GM18868 (cell line): ENCODE measurements at regions not wholly inside any gene's neighbourhood (a gene's known extent, or its start where the extent isn't known, plus 50 kb on each side); places are given as distances from the start of the nearest gene placed in this dataset.
"Not testable (repeated sequence)": the region's sequence is repeated elsewhere in the genome, so short reads cannot be mapped to it uniquely, and the experiment has no call there.

Source experiments
- ATAC-seq: cut with Tn5 transposase; IDR thresholded peaks from one replicate; pipeline ENCODE4 v1.9.1; 2021; ENCODE audit warnings: mild to moderate bottlenecking, moderate library complexity; ENCODE audit not compliant: unreplicated experiment

DNA sequence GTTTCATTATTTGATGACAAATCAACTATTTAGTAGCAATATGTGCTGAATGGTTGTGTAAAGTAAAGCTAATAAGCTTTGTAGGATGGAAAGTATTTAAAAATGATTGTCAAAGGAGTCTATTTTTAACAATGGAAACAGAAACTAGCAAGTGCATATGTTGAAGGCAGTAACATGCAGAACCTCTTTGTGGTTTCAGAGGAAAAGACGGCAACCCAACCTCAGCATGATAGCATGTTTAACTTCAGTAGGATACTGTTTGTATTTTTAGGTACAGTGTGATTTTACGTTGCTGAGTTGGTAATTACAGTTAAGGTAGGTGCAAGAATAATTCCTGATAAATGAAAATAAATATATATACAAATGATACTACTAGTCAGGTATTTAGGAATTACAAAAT, 545.4 kb downstream of the CDY1 start:
- ATAC-seq = not testable (repeated sequence)

DNA sequence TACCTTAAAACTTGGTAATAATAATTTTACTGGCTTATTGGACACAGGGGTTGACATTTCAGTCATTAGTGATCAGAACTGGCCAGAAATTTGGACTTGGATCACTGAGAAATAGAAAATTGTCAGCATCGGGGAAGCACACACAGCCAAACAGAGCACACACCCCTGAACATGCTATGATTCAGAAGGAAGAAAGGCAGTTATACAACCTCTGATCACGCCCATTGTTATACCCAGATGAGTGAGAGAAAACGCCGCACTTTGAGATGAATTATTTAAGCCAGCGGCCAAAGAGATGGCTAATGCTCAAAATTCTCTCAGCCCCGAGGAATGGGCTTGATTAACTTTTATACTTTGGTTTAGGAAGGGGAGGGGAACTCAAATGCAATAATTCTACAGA, 557.4 kb downstream of the CDY1 start:
- ATAC-seq = not testable (repeated sequence)

DNA sequence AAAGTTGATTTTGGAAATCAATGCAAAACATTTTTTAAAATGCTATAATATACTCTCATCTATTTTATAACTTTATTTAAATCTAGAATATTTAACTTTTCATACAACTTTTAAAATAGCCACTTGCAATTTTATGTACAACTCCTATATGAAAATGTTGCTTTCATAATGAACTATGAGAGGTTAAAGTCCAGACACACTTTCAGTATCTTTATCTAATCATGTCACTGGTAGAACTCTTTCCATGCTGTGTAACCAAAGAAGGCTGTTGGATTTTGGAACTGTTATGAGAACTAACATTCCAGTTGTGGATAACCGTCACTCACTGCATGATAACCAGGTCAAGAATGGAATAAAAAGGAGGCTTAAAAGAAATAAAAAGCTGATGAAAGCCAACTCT, 603.1 kb downstream of the CDY1 start:
- ATAC-seq = not testable (repeated sequence)

DNA sequence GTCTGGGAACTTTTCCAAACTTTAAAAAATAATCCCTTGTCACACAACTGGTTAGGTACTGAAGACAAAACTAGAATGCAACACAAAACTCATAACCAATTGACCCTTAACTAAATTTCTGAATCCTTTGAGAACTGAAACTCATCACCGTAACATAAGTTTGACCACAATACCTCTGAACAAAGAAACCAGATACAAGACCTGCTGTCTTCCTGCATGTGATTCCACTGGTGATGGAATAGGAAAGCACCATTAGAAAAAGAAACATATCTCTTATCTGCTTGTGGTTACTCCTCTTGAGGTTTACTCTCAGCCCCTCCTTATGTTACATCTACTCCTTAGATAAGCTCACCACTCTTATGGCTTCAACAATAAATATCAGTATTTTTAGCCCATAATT, 603.6 kb downstream of the CDY1 start:
- ATAC-seq = peak; percentile 94

- ATAC-seq = peak; percentile 54
These were observed 619.0 kb downstream of the CDY1 start for GRCh38 chrY:26240944-26241343.

DNA sequence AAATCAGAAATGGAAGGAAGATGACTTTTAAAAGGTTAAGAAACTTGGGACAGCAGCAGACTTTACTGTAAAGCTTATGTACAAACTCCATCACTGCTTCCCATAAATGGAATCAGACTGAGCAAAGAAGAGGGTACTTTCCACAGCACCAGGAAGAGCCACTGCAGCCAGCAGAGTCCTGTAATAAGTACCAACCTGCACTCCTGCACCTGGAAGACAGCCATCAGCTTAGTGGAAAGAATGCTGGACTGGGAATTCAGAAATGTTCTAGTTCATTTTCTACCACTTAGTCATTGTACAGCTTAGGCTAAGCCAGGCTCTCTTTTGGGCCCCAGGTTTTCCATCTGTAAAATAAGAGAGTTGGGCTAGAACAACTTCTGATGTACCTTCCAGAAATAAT, 632.3 kb downstream of the CDY1 start:
- not testable (repeated sequence) for ATAC-seq

GRCh38 chrY:26265449-26265848, 643.5 kb downstream of the CDY1 start:
- ATAC-seq = not testable (repeated sequence)

DNA sequence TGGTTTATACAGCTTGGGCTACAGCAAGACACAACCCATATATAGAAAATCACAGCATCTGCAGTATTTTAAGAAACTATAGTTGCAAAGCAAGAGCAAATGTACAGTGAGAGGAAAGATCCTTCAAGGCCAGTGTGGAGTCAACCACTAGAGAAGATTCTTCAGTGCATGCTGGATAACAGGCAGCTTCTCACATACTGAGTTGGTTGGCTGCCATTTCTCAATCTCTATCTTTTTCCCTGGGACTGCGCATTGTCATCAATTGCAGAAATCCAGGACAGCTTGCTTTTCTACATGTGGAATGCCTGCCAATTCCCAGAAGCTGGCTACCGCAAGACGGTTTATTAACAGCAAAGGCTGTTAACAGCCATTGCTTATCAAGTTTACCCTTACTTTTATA, 646.5 kb downstream of the CDY1 start:
- not testable (repeated sequence) for ATAC-seq

DNA sequence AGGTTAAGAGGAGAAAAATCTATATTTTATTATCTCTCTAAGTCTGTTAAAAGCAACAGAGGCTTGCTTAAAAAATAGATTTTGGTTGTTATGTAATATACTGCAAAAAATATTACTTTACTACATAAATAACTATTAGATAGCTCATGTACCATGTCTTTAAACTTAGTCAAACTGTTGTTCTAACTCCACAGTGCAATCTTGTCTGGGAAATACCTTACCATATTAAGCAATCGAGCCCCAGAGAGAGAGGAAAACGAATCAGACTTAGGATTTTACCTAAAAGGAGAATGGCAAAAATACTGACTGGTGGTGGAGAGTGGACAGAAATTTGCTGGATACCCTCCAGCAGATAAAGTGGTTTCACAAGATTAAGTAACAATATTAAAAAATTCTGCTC, 647.0 kb downstream of the CDY1 start:
- not testable (repeated sequence) for ATAC-seq

- not testable (repeated sequence) for ATAC-seq
These were observed 651.2 kb downstream of the CDY1 start for GRCh38 chrY:26273089-26273488.

DNA sequence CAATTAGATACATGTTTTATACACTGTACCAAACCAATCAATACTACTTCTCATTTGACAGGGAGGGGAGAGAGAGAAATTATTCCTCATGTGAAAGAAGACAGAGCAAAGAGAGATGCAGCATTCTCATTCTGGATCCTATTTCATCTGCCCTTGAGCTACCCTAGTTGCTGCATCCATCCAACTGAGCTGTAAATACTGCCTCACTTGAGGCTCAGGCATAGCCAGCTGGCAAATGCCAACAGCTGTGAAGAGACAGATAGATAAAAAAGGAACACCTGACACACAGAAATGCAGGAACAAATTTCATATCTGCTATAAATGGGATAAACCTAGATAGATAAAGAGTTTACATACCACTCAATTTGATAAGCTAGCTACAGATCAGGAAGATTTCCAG, 684.1 kb downstream of the CDY1 start:
- ATAC-seq = not testable (repeated sequence)

DNA sequence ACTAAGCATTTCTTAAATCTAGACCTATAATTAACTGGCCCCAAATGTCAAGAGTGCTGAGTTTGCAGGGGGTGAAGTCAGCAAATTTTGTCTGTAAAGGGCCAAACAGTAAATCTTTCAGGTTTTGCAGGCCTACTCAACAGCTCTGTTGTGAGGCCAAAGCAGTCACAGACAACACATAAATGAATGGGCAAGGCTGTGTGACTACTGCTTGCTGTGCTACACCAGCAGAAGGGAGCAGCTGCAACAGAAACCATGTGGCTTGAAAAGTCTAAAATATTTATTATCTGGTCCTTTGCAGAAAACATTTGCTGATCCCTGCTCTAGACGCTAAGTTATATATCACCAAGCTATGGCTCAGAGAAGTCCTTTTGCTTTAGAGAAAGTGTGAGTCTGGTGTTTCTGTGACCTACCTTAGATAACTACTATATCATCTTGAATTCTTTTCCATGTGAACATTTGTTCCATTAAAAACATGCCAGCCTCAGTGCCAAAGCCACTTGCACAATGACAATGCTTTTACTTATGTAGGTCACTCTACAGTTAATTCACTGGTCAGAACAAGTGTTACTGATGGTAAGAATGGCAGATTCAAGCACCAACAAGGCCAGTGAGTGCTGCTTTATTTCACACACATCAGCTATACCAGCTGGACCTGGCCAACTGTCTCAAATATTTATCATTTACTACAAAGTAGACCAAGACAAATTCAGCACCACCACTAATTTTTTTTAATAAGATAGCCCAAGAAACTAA, 684.9 kb downstream of the CDY1 start:
- ATAC-seq = not testable (repeated sequence)

DNA sequence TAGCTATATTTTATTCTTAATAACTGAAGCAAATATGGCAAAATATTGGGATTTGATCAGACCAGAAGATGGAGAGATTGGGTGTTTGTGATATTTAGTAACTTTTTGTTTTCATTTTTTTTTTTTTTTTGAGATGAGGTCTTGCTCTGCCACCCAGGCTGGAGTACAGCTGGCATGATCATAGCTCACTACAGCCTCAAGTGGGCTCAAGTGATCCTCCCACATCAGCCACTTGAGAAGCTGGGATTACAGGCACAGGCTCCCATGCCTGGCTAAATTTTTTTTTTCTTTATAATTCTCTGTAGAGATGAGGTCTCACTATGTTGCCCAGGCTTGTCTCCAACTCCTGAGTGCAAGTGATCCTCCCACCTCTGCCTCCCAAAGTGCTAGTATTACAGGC, 686.4 kb downstream of the CDY1 start:
- ATAC-seq = not testable (repeated sequence)

GRCh38 chrY:26315065-26315464, 693.1 kb downstream of the CDY1 start:
- ATAC-seq = not testable (repeated sequence)

DNA sequence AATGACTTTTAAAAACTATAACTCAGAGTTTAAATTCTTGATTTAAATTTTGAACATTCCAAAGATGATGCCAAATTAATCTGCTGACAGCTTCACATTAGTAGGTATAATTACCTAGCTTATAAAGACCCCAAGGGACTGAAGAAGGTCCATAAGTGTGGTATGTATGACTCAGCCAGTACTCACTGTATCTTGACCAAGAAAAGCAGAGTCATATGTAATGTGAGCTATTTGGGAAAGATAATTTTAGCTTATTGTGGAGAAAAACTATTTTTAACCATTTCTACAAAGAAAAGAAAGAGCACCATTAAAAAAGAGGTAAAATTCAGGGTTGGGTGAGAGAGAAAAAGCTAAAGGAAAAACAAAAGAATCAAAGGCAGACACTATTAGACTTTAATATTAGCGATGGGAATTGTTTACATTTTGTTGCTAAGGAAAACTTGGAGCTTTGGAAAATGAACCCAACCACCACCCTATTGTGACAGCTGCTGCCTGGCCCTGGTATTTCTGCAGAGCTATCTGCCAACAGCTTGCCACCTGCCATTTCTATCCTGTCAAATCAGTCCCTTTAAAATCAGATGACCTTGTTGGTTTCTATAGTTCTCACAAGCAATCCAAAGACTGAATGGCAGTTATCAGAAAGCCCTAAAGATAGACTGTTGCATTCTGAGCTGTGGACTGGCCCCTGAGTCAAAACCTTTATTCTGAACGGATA, 697.7 kb downstream of the CDY1 start:
- not testable (repeated sequence) for ATAC-seq

DNA sequence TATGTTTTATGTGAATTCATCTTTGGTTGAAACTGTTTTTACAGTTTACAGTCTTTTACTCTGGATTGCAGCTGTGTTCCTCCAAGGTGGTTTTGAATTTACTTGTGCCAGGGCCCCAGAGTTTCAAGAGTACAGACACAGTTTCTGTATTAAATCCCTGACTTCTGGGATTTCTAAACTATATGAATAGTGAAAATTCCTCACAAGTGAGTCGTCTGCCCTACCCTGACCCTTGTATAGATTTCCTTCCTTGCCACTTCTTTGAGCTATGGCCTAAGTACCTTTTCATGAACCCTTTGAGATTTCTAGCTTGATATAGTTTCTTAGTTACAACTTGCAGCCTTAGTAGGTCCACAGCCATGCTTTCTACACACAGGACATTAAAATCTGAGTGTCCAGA, 700.8 kb downstream of the CDY1 start:
- ATAC-seq = not testable (repeated sequence)

DNA sequence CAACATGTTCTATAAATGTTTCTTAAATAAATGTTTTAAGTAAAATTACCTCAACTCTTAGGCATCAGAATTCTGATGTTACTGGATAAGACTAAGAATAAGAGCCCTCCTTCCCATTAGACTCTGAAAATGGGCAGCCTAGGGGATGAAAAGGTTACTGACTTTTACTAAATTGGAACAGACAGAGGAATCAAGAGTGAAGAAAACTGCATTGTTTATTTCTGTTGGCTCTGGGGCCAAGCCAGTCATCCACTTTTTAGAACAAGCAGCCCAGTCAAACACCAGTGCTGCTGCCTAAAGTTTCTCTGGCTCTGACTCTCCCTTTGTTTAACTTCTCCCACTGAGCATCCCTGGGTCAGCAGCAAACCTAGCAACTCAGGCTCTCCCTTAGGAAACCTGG, 731.0 kb downstream of the CDY1 start:
- ATAC-seq = not testable (repeated sequence)

DNA sequence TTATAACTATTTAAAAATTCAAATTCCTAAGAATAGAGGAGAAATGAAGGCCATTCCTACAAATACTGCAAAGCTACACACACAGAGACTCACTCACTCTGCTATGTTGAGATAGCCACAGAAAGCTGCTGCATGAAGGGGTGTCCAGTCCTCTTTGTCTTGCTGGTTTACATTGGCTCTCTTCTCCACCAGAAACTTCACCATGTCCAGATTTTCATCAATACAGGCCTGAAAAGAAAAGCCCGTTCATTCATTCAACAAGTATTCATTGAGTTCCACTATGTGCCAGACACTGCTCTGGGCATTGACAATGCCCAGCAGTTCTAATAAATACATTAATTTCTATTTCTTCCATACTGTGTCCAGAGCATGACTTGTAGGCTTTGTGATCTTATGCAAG, 732.3 kb downstream of the CDY1 start:
- no peak for ATAC-seq

- ATAC-seq = not testable (repeated sequence)
These were observed 738.0 kb downstream of the CDY1 start for GRCh38 chrY:26359869-26360268.

DNA sequence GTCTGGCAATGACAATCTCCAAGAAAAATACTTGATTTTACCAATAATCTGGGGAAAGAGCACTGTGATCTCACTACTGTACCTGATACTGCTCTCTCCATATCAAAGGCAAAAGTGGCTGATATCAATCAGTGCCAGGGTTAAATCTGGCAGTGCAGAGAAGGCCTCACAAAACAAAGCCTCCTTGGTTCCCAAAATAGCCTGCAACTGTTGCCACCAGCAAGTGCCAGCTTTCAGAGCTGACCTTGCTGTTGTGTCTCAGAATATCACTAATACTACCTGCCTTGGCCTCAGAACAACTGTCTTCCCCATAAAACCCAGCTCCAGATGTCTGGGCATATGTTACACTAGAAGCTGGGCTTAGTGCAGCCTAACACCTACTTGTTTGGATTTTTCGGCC, 738.6 kb downstream of the CDY1 start:
- not testable (repeated sequence) for ATAC-seq

DNA sequence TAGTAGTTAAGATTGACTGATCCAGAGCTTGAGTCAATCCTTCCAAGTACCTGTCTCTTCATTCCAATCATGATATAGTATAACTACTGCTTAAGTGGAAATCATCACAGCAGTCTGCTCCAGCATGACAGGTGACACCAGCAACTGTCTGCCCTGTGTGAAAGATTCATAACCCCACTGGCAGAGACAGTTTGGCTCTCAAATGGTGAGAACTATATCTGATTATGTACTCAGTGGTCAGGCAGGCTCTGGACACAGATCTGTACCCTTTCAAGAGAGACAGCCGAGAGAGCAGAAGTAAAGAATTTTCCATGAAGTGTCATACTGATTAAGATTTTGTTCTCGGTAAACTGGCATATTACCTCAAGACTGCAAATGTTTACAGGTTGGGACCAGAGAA, 741.5 kb downstream of the CDY1 start:
- not testable (repeated sequence) for ATAC-seq

GRCh38 chrY:26366091-26366490, 744.2 kb downstream of the CDY1 start:
- not testable (repeated sequence) for ATAC-seq
